ENCODE measurements at regions not wholly inside any gene's neighbourhood (a gene's known extent, or its start where the extent isn't known, plus 50 kb on each side); places are given as distances from the start of the nearest gene placed in this dataset.

DNA sequence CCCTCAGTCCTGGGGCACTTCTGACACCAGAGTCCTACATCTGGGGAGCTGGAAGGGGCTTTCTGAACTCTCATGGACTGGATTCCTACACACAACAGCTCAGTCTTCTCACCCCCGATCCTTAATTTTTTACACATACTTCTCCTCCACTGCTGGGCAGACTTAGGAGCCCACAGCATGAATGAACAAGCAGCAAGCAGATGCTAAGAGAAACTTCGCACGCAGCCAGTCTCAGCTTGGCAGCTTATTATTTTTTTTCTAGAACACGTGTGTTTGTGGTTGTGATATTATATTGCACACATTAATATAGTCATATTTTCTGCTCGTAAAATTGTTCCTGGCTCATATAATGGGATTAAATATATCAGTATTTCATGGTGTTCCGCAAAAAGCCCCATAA, 50.9 kb upstream of the LOXL4 start:
- TF ChIP-seq, protein P1, sequence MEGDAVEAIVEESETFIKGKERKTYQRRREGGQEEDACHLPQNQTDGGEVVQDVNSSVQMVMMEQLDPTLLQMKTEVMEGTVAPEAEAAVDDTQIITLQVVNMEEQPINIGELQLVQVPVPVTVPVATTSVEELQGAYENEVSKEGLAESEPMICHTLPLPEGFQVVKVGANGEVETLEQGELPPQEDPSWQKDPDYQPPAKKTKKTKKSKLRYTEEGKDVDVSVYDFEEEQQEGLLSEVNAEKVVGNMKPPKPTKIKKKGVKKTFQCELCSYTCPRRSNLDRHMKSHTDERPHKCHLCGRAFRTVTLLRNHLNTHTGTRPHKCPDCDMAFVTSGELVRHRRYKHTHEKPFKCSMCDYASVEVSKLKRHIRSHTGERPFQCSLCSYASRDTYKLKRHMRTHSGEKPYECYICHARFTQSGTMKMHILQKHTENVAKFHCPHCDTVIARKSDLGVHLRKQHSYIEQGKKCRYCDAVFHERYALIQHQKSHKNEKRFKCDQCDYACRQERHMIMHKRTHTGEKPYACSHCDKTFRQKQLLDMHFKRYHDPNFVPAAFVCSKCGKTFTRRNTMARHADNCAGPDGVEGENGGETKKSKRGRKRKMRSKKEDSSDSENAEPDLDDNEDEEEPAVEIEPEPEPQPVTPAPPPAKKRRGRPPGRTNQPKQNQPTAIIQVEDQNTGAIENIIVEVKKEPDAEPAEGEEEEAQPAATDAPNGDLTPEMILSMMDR (conservative IDR thresholded peaks at IDR 0.05) = no peak
- TF ChIP-seq EZH2 (IDR thresholded peaks at IDR 0.05; ENCODE audit: low read depth) = no peak
- POLR2A ChIA-PET (ENCODE audit: unreplicated experiment) = no interaction called here
- H3K79me2 ChIP-seq (ENCODE audit: low read depth) = no peaks in the 10 kb centered on the region
- BruUV-seq (replicated peaks) = no TSS peak
- H2AFZ ChIP-seq = no peak overlapping the region
- no peak overlapping the region for H3K4me2 ChIP-seq
- intact Hi-C loops (cut with micrococcal nuclease; ENCODE audit: unreplicated experiment) = no loop called here
- no peaks in the 10 kb centered on the region for H3K27me3 ChIP-seq (ENCODE audit: insufficient read depth, low read depth)
- no peak overlapping the region for H3K27ac ChIP-seq
- no peaks in the 10 kb centered on the region for H3K9me2 ChIP-seq (ENCODE audit: insufficient read depth)
- H4K20me1 ChIP-seq (ENCODE audit: insufficient read depth) = no peaks in the 10 kb centered on the region
- H3K9me3 ChIP-seq (ENCODE audit: insufficient read depth, low read depth) = no peaks in the 10 kb centered on the region
- no peaks in the 10 kb centered on the region for H3K36me3 ChIP-seq (ENCODE audit: low read depth)
- CTCF ChIA-PET = no interaction called here
- H3K4me1 ChIP-seq (replicated peaks; ENCODE audit: insufficient read depth) = peaks cover 56% of the 10 kb centered on the region
- H3K4me3 ChIP-seq = no peak overlapping the region
- no peak for DNase-seq
- peaks cover 28% of the 10 kb centered on the region; the same call in 1 of the 2 replicates for H3F3A ChIP-seq (ENCODE audit: insufficient read depth, low read depth)

All from PC-9 (cell line).